HEK293 (cell line): ENCODE measurements at regions not wholly inside any gene's neighbourhood (a gene's known extent, or its start where the extent isn't known, plus 50 kb on each side); places are given as distances from the start of the nearest gene placed in this dataset.

Experiments
- CTCF ChIA-PET: fragments of 350-600 bp; formaldehyde crosslinking; extraction: SDS; loops from one replicate; lab custom pipeline; 2021; ENCODE audit warnings: antibody characterized with exemption; lab: Yijun Ruan, JAX
- POLR2A ChIA-PET: fragments of 300-600 bp; formaldehyde crosslinking; extraction: SDS; loops from one replicate; lab custom pipeline; 2020; ENCODE audit warnings: antibody characterized with exemption, inconsistent platforms; lab: Yijun Ruan, JAX
- H3K27ac ChIP-seq: fragments of 200-500 bp; sonication (Bioruptor generic); 2 replicates; pipeline ENCODE4 v1.5.1; 2014; ENCODE audit warnings: low read depth, low read length, control low read depth, inconsistent platforms; ENCODE audit errors: extremely low read depth
- H3K36me3 ChIP-seq, 2 experiments: fragments of 200-500 bp in 1 of 2; sonication (Bioruptor generic) in 1 of 2; 1 replicate in 1 of 2; 2 replicates in 1 of 2; pipeline ENCODE4 v1.5.1; 2014 to 2017; ENCODE audit warnings: inconsistent platforms in 2 of 2, low read length in 2 of 2; ENCODE audit not compliant: control insufficient read depth in 2 of 2, insufficient read depth in 1 of 2
- H3K4me1 ChIP-seq: fragments of 200-500 bp; sonication (Bioruptor generic); 2 replicates; pipeline ENCODE4 v1.5.1; 2014; ENCODE audit warnings: mild to moderate bottlenecking, low read length, inconsistent platforms; ENCODE audit not compliant: control insufficient read depth, insufficient read depth
- H3K4me3 ChIP-seq: 2 replicates; pipeline ENCODE4 v1.5.1; 2011; ENCODE audit warnings: low read depth, mild to moderate bottlenecking, control low read depth, low read length, moderate library complexity
- H3K9me3 ChIP-seq: fragments of 200-500 bp; sonication (Bioruptor generic); 2 replicates; pipeline ENCODE4 v1.5.1; 2014; ENCODE audit warnings: low read depth, low read length, inconsistent platforms; ENCODE audit not compliant: control insufficient read depth, insufficient read depth
- KLF7 ChIP-seq: fragments of 450-650 bp; formaldehyde crosslinking; IDR thresholded peaks from 2 replicates; pipeline ENCODE4 v1.5.1; 2016; ENCODE audit warnings: missing biosample characterization, missing genetic modification characterization, borderline replicate concordance
- MEIS1 ChIP-seq: sonication (generic); formaldehyde crosslinking; IDR thresholded peaks from 2 replicates; pipeline ENCODE4 v1.8.1; 2022; ENCODE audit warnings: missing genetic modification reagents, mild to moderate bottlenecking, borderline replicate concordance
- SCRT2 ChIP-seq: fragments of 450-650 bp; formaldehyde crosslinking; IDR thresholded peaks from 2 replicates; pipeline ENCODE4 v1.5.1; 2016; ENCODE audit warnings: missing biosample characterization, missing genetic modification characterization
- SP7 ChIP-seq: fragments of 450-650 bp; formaldehyde crosslinking; IDR thresholded peaks from 2 replicates; pipeline ENCODE4 v1.5.1; 2016; ENCODE audit warnings: missing biosample characterization, missing genetic modification characterization
- TRIM28 ChIP-seq: IDR thresholded peaks from 2 replicates; pipeline ENCODE4 v1.6.1; 2011; ENCODE audit warnings: low read length, control low read depth, borderline replicate concordance
- ZBTB17 ChIP-seq: fragments of 450-650 bp; formaldehyde crosslinking; IDR thresholded peaks from 2 replicates; pipeline ENCODE4 v1.5.1; 2016; ENCODE audit warnings: missing biosample characterization, missing genetic modification characterization
- ZNF121 ChIP-seq: fragments of 450-650 bp; formaldehyde crosslinking; IDR thresholded peaks from 2 replicates; pipeline ENCODE4 v1.5.1; 2016; ENCODE audit warnings: missing biosample characterization, missing genetic modification characterization
- ZNF133 ChIP-seq: fragments of 450-650 bp; formaldehyde crosslinking; IDR thresholded peaks from 2 replicates; pipeline ENCODE4 v1.5.1; 2016; ENCODE audit warnings: missing biosample characterization, missing genetic modification characterization
- ZNF155 ChIP-seq: fragments of 450-650 bp; formaldehyde crosslinking; IDR thresholded peaks from 2 replicates; pipeline ENCODE4 v1.5.1; 2016; ENCODE audit warnings: missing biosample characterization, missing genetic modification characterization
- ZNF350 ChIP-seq: fragments of 450-650 bp; formaldehyde crosslinking; IDR thresholded peaks from 2 replicates; pipeline ENCODE4 v1.5.0; 2017; ENCODE audit warnings: missing biosample characterization, mild to moderate bottlenecking, missing genetic modification characterization
- ZNF624 ChIP-seq: fragments of 450-650 bp; formaldehyde crosslinking; IDR thresholded peaks from 2 replicates; pipeline ENCODE4 v1.5.1; 2017; ENCODE audit warnings: missing biosample characterization, missing genetic modification characterization
- ZNF670 ChIP-seq: fragments of 450-650 bp; formaldehyde crosslinking; IDR thresholded peaks from 2 replicates; pipeline ENCODE4 v1.5.1; 2016; ENCODE audit warnings: missing biosample characterization, missing genetic modification characterization, low read depth
- ZNF707 ChIP-seq: fragments of 450-650 bp; formaldehyde crosslinking; IDR thresholded peaks from 2 replicates; pipeline ENCODE4 v1.5.1; 2016; ENCODE audit warnings: missing biosample characterization, missing genetic modification characterization
- ZNF830 ChIP-seq: fragments of 450-650 bp; IDR thresholded peaks from 2 replicates; pipeline ENCODE4 v1.5.0; 2018; ENCODE audit warnings: missing biosample characterization, missing genetic modification characterization, low read depth, mild to moderate bottlenecking, moderate library complexity
- TF ChIP-seq, protein P1 (sequence below): fragments of 450-650 bp; formaldehyde crosslinking; IDR thresholded peaks from 2 replicates; pipeline ENCODE4 v1.5.1; 2016; ENCODE audit warnings: missing biosample characterization, missing genetic modification characterization
- TF ChIP-seq, protein P2 (sequence below): fragments of 450-650 bp; formaldehyde crosslinking; IDR thresholded peaks from 2 replicates; pipeline ENCODE4 v1.5.1; 2016; ENCODE audit warnings: missing biosample characterization, missing genetic modification characterization
- TF ChIP-seq, protein P3 (sequence below): fragments of 450-650 bp; formaldehyde crosslinking; IDR thresholded peaks from 2 replicates; pipeline ENCODE4 v1.5.1; 2016; ENCODE audit warnings: missing biosample characterization, missing genetic modification characterization
- TF ChIP-seq, protein P4 (sequence below): sonication (generic); formaldehyde crosslinking; IDR thresholded peaks from 2 replicates; pipeline ENCODE4 v1.8.1; 2022; ENCODE audit warnings: mild to moderate bottlenecking, moderate library complexity, missing genetic modification reagents
- TF ChIP-seq, protein P5 (sequence below): fragments of 450-650 bp; formaldehyde crosslinking; IDR thresholded peaks from 2 replicates; pipeline ENCODE4 v1.5.1; 2017; ENCODE audit warnings: missing biosample characterization, missing genetic modification characterization

DNA sequence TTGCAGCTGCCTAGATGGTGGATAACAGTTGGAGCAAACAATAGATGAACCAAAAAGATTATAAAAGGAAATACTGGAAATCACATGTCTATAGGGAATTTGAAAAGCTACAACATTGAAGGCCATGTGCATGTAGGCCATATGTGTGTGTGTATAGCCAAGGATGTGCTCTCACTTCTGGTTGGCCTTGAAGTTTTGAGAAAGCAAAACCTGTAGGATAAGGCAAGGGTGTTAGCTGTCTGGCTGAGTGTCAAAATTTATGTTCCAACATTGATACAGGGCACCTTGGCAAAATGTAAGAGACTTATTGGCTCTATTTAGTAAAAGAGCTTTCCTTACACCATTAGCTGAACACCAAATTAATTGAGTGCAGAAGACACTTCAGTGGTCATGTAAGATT lies 1723.6 kb upstream of the PCDH20 start:
- Histone ChIP-seq H3K27ac (no peak overlapping the region), H3K36me3 (no peaks in the 10 kb centered on the region), H3K4me3 (no peak overlapping the region), H3K4me1 (no peaks in the 10 kb centered on the region), H3K9me3 (no peaks in the 10 kb centered on the region)
- ChIA-PET POLR2A (no interaction called here), CTCF (no interaction called here)
- no peak for TF ChIP-seq ZNF121
- TF ChIP-seq ZNF707 (tag by site-specific recombination), result no peak
- TF ChIP-seq, protein P1, sequence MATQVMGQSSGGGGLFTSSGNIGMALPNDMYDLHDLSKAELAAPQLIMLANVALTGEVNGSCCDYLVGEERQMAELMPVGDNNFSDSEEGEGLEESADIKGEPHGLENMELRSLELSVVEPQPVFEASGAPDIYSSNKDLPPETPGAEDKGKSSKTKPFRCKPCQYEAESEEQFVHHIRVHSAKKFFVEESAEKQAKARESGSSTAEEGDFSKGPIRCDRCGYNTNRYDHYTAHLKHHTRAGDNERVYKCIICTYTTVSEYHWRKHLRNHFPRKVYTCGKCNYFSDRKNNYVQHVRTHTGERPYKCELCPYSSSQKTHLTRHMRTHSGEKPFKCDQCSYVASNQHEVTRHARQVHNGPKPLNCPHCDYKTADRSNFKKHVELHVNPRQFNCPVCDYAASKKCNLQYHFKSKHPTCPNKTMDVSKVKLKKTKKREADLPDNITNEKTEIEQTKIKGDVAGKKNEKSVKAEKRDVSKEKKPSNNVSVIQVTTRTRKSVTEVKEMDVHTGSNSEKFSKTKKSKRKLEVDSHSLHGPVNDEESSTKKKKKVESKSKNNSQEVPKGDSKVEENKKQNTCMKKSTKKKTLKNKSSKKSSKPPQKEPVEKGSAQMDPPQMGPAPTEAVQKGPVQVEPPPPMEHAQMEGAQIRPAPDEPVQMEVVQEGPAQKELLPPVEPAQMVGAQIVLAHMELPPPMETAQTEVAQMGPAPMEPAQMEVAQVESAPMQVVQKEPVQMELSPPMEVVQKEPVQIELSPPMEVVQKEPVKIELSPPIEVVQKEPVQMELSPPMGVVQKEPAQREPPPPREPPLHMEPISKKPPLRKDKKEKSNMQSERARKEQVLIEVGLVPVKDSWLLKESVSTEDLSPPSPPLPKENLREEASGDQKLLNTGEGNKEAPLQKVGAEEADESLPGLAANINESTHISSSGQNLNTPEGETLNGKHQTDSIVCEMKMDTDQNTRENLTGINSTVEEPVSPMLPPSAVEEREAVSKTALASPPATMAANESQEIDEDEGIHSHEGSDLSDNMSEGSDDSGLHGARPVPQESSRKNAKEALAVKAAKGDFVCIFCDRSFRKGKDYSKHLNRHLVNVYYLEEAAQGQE (tag by site-specific recombination), result no peak
- TF ChIP-seq, protein P2, sequence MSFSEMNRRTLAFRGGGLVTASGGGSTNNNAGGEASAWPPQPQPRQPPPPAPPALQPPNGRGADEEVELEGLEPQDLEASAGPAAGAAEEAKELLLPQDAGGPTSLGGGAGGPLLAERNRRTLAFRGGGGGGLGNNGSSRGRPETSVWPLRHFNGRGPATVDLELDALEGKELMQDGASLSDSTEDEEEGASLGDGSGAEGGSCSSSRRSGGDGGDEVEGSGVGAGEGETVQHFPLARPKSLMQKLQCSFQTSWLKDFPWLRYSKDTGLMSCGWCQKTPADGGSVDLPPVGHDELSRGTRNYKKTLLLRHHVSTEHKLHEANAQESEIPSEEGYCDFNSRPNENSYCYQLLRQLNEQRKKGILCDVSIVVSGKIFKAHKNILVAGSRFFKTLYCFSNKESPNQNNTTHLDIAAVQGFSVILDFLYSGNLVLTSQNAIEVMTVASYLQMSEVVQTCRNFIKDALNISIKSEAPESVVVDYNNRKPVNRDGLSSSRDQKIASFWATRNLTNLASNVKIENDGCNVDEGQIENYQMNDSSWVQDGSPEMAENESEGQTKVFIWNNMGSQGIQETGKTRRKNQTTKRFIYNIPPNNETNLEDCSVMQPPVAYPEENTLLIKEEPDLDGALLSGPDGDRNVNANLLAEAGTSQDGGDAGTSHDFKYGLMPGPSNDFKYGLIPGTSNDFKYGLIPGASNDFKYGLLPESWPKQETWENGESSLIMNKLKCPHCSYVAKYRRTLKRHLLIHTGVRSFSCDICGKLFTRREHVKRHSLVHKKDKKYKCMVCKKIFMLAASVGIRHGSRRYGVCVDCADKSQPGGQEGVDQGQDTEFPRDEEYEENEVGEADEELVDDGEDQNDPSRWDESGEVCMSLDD (tag by site-specific recombination), result no peak
- TF ChIP-seq KLF7 (tag by site-specific recombination), result no peak
- TF ChIP-seq, protein P3, sequence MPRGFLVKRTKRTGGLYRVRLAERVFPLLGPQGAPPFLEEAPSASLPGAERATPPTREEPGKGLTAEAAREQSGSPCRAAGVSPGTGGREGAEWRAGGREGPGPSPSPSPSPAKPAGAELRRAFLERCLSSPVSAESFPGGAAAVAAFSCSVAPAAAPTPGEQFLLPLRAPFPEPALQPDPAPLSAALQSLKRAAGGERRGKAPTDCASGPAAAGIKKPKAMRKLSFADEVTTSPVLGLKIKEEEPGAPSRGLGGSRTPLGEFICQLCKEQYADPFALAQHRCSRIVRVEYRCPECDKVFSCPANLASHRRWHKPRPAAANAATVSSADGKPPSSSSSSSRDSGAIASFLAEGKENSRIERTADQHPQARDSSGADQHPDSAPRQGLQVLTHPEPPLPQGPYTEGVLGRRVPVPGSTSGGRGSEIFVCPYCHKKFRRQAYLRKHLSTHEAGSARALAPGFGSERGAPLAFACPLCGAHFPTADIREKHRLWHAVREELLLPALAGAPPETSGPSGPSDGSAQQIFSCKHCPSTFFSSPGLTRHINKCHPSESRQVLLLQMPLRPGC, result no peak
- no peak for TF ChIP-seq MEIS1 (CRISPR knock-in tag)

DNA sequence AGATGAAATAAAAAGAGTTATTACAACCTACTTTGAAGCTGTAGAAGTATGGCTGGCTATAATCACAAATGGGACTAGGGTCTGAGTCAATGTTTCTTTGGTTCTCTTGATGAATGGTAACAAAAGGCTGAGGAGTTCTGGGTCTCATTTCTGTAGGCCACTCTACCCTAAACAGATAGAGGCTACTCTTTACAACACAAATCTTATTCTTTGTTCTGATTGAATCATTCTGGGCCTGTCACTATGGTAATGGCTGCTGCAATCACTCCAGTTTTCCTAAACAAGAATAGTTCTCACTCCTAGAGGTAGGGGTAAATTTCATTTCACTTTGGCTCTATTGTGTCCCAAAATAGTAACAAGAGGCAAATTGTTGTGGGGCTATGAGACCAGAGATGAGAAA lies 1714.3 kb upstream of the PCDH20 start:
- Histone ChIP-seq H3K36me3 (no peaks in the 10 kb centered on the region), H3K4me1 (no peaks in the 10 kb centered on the region), H3K4me3 (no peak overlapping the region), H3K27ac (no peak overlapping the region), H3K9me3 (no peaks in the 10 kb centered on the region)
- POLR2A ChIA-PET, result no interaction called here
- CTCF ChIA-PET, result interaction anchor here (0.6 kb wide), 1 partner anchor 434 kb away, joined by 3 read pairs; no protein-coding TSS in a partner anchor
- TF ChIP-seq ZNF830 (no peak), ZNF624 (no peak), ZBTB17 (tag by site-specific recombination) (no peak), ZNF133 (tag by site-specific recombination) (no peak), SP7 (tag by site-specific recombination) (no peak), ZNF350 (tag by site-specific recombination) (no peak), SCRT2 (no peak), ZNF707 (tag by site-specific recombination) (no peak), TRIM28 (no peak), ZNF670 (tag by site-specific recombination) (no peak), ZNF155 (tag by site-specific recombination) (no peak)
- TF ChIP-seq, protein P4, sequence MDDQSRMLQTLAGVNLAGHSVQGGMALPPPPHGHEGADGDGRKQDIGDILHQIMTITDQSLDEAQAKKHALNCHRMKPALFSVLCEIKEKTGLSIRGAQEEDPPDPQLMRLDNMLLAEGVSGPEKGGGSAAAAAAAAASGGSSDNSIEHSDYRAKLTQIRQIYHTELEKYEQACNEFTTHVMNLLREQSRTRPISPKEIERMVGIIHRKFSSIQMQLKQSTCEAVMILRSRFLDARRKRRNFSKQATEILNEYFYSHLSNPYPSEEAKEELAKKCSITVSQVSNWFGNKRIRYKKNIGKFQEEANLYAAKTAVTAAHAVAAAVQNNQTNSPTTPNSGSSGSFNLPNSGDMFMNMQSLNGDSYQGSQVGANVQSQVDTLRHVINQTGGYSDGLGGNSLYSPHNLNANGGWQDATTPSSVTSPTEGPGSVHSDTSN (CRISPR knock-in tag), result no peak
- TF ChIP-seq, protein P2 (tag by site-specific recombination), result no peak
- TF ChIP-seq, protein P5, sequence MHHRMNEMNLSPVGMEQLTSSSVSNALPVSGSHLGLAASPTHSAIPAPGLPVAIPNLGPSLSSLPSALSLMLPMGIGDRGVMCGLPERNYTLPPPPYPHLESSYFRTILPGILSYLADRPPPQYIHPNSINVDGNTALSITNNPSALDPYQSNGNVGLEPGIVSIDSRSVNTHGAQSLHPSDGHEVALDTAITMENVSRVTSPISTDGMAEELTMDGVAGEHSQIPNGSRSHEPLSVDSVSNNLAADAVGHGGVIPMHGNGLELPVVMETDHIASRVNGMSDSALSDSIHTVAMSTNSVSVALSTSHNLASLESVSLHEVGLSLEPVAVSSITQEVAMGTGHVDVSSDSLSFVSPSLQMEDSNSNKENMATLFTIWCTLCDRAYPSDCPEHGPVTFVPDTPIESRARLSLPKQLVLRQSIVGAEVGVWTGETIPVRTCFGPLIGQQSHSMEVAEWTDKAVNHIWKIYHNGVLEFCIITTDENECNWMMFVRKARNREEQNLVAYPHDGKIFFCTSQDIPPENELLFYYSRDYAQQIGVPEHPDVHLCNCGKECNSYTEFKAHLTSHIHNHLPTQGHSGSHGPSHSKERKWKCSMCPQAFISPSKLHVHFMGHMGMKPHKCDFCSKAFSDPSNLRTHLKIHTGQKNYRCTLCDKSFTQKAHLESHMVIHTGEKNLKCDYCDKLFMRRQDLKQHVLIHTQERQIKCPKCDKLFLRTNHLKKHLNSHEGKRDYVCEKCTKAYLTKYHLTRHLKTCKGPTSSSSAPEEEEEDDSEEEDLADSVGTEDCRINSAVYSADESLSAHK (tag by site-specific recombination), result no peak
